Nephron progenitor cell (in vitro differentiated cells): ENCODE measurements at regions not wholly inside any gene's neighbourhood (a gene's known extent, or its start where the extent isn't known, plus 50 kb on each side); places are given as distances from the start of the nearest gene placed in this dataset.

Experiments
- DNase-seq: peaks from one replicate; pipeline ENCODE4 v3.0.0; 2021
- H3K27ac Mint-ChIP-seq: 2 replicates; pipeline ENCODE4 v1.8.0; 2021; ENCODE audit warnings: mild to moderate bottlenecking, moderate library complexity, mixed read lengths
- H3K27me3 Mint-ChIP-seq: 2 replicates; pipeline ENCODE4 v1.8.0; 2021; ENCODE audit warnings: mild to moderate bottlenecking, low read depth, mixed read lengths; ENCODE audit not compliant: poor library complexity
- H3K36me3 Mint-ChIP-seq: 2 replicates; pipeline ENCODE4 v1.8.0; 2021; ENCODE audit warnings: low read depth, mixed read lengths
- H3K4me1 Mint-ChIP-seq: 2 replicates; pipeline ENCODE4 v1.8.0; 2021; ENCODE audit warnings: mixed read lengths
- H3K4me3 Mint-ChIP-seq: 2 replicates; pipeline ENCODE4 v1.8.0; 2021; ENCODE audit warnings: mild to moderate bottlenecking, moderate library complexity, mixed read lengths
- H3K9me3 Mint-ChIP-seq: 2 replicates; pipeline ENCODE4 v1.8.0; 2021; ENCODE audit warnings: mild to moderate bottlenecking, moderate library complexity, mixed read lengths
- CTCF ChIP-seq: fragments of 200-600 bp; sonication (generic); IDR thresholded peaks from 2 replicates; pipeline ENCODE4 v1.5.0; 2021; ENCODE audit warnings: antibody characterized with exemption

- H3K27me3 Mint-ChIP-seq: peaks cover 6% of the 10 kb centered on the region
- H3K4me3 Mint-ChIP-seq: no peak overlapping the region
- H3K4me1 Mint-ChIP-seq: no peaks in the 10 kb centered on the region
- no peak for TF ChIP-seq CTCF
- no peaks in the 10 kb centered on the region for H3K36me3 Mint-ChIP-seq
- no peak overlapping the region for H3K27ac Mint-ChIP-seq
- H3K9me3 Mint-ChIP-seq: no peaks in the 10 kb centered on the region
- no peak for DNase-seq
Observed at GRCh38 chr17:12250973-12251372, 230.3 kb downstream of the MAP2K4 start.

- Mint-ChIP-seq H3K4me3 (no peak overlapping the region), H3K36me3 (no peaks in the 10 kb centered on the region), H3K27ac (no peak overlapping the region), H3K27me3 (peaks cover 9% of the 10 kb centered on the region), H3K4me1 (peaks cover 11% of the 10 kb centered on the region), H3K9me3 (no peaks in the 10 kb centered on the region)
- no peak for DNase-seq
- no peak for TF ChIP-seq CTCF
Observed at GRCh38 chr17:12252462-12252861, 231.8 kb downstream of the MAP2K4 start.

- Mint-ChIP-seq H3K27ac (no peak overlapping the region), H3K36me3 (no peaks in the 10 kb centered on the region), H3K4me3 (no peak overlapping the region), H3K9me3 (no peaks in the 10 kb centered on the region), H3K27me3 (peaks cover 9% of the 10 kb centered on the region), H3K4me1 (peaks cover 11% of the 10 kb centered on the region)
- TF ChIP-seq CTCF: no peak
- no peak for DNase-seq
Observed at GRCh38 chr17:12254460-12254859, 233.8 kb downstream of the MAP2K4 start.

- Mint-ChIP-seq H3K4me1 (peaks cover 11% of the 10 kb centered on the region), H3K9me3 (peaks cover 1% of the 10 kb centered on the region), H3K27ac (no peak overlapping the region), H3K4me3 (no peak overlapping the region), H3K27me3 (peaks cover 6% of the 10 kb centered on the region), H3K36me3 (no peaks in the 10 kb centered on the region)
- DNase-seq: peak; percentile 35
- TF ChIP-seq CTCF: peak; percentile 83
Observed at GRCh38 chr17:12256380-12256995, 235.8 kb downstream of the MAP2K4 start.

GRCh38 chr17:12257176-12257575, 236.5 kb downstream of the MAP2K4 start:
- Mint-ChIP-seq H3K27ac (no peak overlapping the region), H3K4me1 (peaks cover 11% of the 10 kb centered on the region), H3K36me3 (no peaks in the 10 kb centered on the region), H3K4me3 (no peak overlapping the region), H3K27me3 (peaks cover 6% of the 10 kb centered on the region), H3K9me3 (peaks cover 8% of the 10 kb centered on the region)
- TF ChIP-seq CTCF: no peak
- DNase-seq: no peak

GRCh38 chr17:12261354-12261753, 240.7 kb downstream of the MAP2K4 start:
- H3K4me1 Mint-ChIP-seq: peaks cover 11% of the 10 kb centered on the region
- no peak for TF ChIP-seq CTCF
- peaks cover 11% of the 10 kb centered on the region for H3K9me3 Mint-ChIP-seq
- DNase-seq: no peak
- H3K27me3 Mint-ChIP-seq: peaks cover 4% of the 10 kb centered on the region
- H3K4me3 Mint-ChIP-seq: no peak overlapping the region
- no peaks in the 10 kb centered on the region for H3K36me3 Mint-ChIP-seq
- no peak overlapping the region for H3K27ac Mint-ChIP-seq
